Upper lobe of right lung (tissue), 1 donor: ENCODE measurements at regions not wholly inside any gene's neighbourhood (a gene's known extent, or its start where the extent isn't known, plus 50 kb on each side); places are given as distances from the start of the nearest gene placed in this dataset.
A peak's percentile ranks its signal among the peaks of the same experiment; 100 is the strongest.

Experiments
- ATAC-seq: fragments of 200-7000 bp; cut with Tn5 transposase; one replicate; pipeline ENCODE4 v1.9.1; 2020; ENCODE audit warnings: mild to moderate bottlenecking, moderate library complexity
- DNase-seq: peaks from one replicate; pipeline ENCODE4 v3.0.0-alpha.2; 2020
- H3K27ac ChIP-seq: fragments of 200-600 bp; one replicate; pipeline ENCODE4 v1.8.0; 2022
- H3K27me3 ChIP-seq: fragments of 200-600 bp; one replicate; pipeline ENCODE4 v1.8.0; 2022; ENCODE audit warnings: mild to moderate bottlenecking
- H3K36me3 ChIP-seq: fragments of 200-600 bp; one replicate; pipeline ENCODE4 v1.8.0; 2022
- H3K4me1 ChIP-seq: fragments of 200-600 bp; one replicate; pipeline ENCODE4 v1.8.0; 2022
- H3K4me3 ChIP-seq: fragments of 200-600 bp; one replicate; pipeline ENCODE4 v1.8.0; 2022; ENCODE audit warnings: mild to moderate bottlenecking
- H3K9me3 ChIP-seq: fragments of 200-600 bp; one replicate; pipeline ENCODE4 v1.8.0; 2022
- intact Hi-C: fragments of 100-400 bp; cut with DNase I; formaldehyde crosslinking; loops from one replicate; pipeline ENCODE4 v1.11.0; 2022
- TF ChIP-seq, protein P1 (sequence below): fragments of 200-600 bp; IDR thresholded peaks from one replicate; pipeline ENCODE4 v1.8.0; 2022; ENCODE audit warnings: antibody characterized with exemption
- donor health status: DM: no; HTN: yes; CAD: no; lungs with severe emphysema.

DNA sequence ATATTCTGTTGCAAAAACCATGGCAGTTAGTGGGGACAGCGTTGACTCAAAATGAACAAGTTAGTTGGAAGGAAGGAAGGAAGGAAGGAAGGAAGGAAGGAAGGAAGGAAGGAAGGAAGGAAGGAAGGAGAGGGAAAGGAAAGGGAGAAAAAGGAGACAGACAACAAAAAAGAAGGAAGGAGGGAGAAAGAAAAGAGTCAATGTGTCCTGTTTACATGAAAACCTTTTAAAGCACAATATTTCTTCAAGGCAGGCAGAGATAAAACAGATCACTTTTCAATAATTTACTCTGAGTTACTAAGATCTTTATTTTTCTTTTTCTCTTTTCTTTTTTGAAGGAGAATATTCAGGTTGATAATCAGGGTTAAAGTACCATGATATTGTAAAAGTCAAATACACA lies 99.4 kb downstream of the CCER1 start:
- intact Hi-C loops: no loop called here
- Histone ChIP-seq H3K4me1 (no peaks in the 10 kb centered on the region), H3K27me3 (no peaks in the 10 kb centered on the region), H3K27ac (no peak overlapping the region), H3K4me3 (no peak overlapping the region), H3K9me3 (no peaks in the 10 kb centered on the region), H3K36me3 (no peaks in the 10 kb centered on the region)
- no peak for ATAC-seq
- no peak for DNase-seq
- TF ChIP-seq, protein P1, sequence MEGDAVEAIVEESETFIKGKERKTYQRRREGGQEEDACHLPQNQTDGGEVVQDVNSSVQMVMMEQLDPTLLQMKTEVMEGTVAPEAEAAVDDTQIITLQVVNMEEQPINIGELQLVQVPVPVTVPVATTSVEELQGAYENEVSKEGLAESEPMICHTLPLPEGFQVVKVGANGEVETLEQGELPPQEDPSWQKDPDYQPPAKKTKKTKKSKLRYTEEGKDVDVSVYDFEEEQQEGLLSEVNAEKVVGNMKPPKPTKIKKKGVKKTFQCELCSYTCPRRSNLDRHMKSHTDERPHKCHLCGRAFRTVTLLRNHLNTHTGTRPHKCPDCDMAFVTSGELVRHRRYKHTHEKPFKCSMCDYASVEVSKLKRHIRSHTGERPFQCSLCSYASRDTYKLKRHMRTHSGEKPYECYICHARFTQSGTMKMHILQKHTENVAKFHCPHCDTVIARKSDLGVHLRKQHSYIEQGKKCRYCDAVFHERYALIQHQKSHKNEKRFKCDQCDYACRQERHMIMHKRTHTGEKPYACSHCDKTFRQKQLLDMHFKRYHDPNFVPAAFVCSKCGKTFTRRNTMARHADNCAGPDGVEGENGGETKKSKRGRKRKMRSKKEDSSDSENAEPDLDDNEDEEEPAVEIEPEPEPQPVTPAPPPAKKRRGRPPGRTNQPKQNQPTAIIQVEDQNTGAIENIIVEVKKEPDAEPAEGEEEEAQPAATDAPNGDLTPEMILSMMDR: no peak

DNA sequence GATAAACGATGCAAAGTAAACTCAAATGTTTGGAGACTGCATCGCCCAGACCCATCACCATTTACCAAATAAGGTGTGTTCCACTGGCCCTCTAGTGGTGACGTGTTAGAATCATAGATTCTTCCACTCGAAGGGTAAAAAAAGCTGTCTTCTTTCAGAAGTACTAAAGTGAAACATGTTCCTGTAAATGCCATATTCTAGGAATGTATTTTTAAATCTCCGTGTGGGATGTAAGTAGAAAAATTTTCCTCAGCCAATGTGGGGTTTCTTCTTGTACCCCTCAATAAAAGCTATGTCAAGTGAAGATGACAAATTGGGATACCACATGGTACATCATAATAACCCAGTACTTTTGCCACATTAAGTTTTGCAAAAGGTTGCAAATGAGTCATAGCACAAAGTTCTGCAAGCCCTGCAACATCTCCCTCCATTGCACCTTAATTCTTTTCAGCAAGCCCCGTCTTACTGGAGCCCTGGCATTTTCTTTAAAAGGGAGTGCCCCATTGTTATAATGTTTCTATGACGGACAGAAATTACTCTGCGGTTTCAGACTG lies 100.8 kb downstream of the CCER1 start:
- DNase-seq: no peak
- no peaks in the 10 kb centered on the region for H3K27me3 ChIP-seq
- ATAC-seq: peak; percentile 52
- no peaks in the 10 kb centered on the region for H3K9me3 ChIP-seq
- no peak overlapping the region for H3K4me3 ChIP-seq
- intact Hi-C loops: no loop called here
- TF ChIP-seq, protein P1: peak; percentile 62
- H3K36me3 ChIP-seq: no peaks in the 10 kb centered on the region
- no peaks in the 10 kb centered on the region for H3K4me1 ChIP-seq
- no peak overlapping the region for H3K27ac ChIP-seq

DNA sequence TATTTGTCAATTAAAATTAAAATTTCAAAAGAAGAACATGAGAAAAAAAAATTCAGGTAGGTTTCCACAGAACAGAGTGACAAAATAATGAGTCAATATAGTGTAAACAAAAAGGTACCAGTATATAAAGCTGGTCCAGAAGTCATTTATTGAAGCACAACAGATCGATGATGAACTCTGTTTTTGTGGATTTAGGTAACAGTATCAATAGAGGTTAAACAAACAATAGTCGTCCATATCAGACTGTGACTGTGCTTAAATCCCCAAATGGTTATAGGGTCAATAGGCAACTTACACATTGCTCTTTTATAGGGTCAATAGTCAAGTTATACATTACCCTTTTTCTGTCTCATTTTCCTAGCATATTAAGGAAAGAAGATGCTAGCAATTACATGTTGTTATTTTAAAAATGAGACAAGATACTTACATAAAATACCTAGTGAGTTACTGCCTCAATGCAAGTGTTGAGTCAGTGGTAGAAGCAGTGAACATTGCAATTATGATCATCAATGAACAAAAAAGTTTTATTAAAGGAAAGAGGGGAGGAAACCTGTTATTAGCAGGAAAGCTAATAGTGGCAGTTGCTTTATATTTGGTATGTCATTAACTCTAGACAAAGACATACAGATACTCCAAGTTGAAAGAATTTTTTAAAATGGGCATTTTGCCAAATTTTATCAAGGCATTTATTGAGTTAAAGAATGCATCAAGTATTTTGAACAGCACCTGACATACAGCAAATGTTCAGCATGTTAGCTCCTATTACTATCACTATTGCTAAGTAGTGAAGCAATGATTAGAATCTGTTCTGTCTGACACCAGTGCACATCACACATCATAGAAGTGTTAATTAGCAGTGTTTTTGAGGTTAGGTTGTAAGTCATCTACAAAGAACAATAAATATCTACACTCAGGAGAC lies 102.9 kb downstream of the CCER1 start:
- no peaks in the 10 kb centered on the region for H3K36me3 ChIP-seq
- DNase-seq (no peak), ATAC-seq (no peak)
- TF ChIP-seq, protein P1: no peak
- no peaks in the 10 kb centered on the region for H3K4me1 ChIP-seq
- no peak overlapping the region for H3K4me3 ChIP-seq
- H3K9me3 ChIP-seq: no peaks in the 10 kb centered on the region
- intact Hi-C loops: no loop called here
- H3K27ac ChIP-seq: no peak overlapping the region
- no peaks in the 10 kb centered on the region for H3K27me3 ChIP-seq

DNA sequence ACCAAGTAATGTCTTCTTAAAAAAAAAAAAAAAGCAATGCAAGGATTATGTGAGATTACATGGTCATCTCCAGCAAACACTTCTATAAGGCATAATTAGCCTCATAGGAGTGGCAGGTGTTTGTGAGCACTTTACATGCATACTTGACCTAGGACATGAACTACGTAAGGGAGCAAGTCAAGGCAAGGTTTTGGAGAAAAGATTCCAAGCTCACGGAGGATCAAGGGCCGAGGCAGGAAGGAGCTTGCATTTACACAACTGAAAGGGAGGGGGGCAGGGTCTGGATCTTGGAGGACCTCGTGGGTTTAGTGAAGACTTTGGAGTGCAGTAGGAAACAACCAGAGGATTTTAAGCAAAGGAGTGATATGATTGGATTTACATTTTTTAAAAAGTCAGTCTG lies 112.5 kb downstream of the CCER1 start:
- intact Hi-C loops: no loop called here
- DNase-seq: no peak
- H3K36me3 ChIP-seq: no peaks in the 10 kb centered on the region
- no peak for ATAC-seq
- no peaks in the 10 kb centered on the region for H3K4me1 ChIP-seq
- TF ChIP-seq, protein P1: no peak
- H3K4me3 ChIP-seq: no peak overlapping the region
- no peaks in the 10 kb centered on the region for H3K9me3 ChIP-seq
- H3K27me3 ChIP-seq: no peaks in the 10 kb centered on the region
- H3K27ac ChIP-seq: no peak overlapping the region

DNA sequence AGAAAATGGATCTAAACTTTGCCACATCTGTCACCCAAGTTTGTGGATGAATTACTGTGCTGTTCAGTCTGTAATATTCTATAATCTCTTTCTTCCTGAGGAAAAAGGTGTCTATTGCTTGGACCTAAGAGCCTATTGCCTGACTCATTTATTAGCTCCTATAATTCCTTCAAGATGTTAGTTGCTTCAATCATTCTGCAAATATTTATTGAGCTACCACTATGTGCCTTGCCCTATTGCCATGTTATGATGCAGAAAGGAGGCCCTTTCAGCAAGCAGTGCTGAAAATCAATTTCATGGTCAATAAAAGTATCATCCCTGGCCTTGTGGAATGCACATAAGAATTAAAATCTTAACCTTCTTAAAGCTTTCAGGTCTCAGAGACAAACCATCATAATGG lies 113.6 kb downstream of the CCER1 start:
- H3K27ac ChIP-seq: no peak overlapping the region
- ATAC-seq: no peak
- TF ChIP-seq, protein P1: no peak

More for the DNA sequence above, 113.6 kb downstream of the CCER1 start:
- no peak for DNase-seq
- H3K4me3 ChIP-seq: no peak overlapping the region
- intact Hi-C loops: no loop called here
- H3K36me3 ChIP-seq: no peaks in the 10 kb centered on the region
- no peaks in the 10 kb centered on the region for H3K27me3 ChIP-seq
- no peaks in the 10 kb centered on the region for H3K9me3 ChIP-seq
- no peaks in the 10 kb centered on the region for H3K4me1 ChIP-seq
